ENCODE measurements at regions not wholly inside any gene's neighbourhood (a gene's known extent, or its start where the extent isn't known, plus 50 kb on each side); places are given as distances from the start of the nearest gene placed in this dataset.
"Not testable (repeated sequence)": the region's sequence is repeated elsewhere in the genome, so short reads cannot be mapped to it uniquely, and the experiment has no call there.

DNA sequence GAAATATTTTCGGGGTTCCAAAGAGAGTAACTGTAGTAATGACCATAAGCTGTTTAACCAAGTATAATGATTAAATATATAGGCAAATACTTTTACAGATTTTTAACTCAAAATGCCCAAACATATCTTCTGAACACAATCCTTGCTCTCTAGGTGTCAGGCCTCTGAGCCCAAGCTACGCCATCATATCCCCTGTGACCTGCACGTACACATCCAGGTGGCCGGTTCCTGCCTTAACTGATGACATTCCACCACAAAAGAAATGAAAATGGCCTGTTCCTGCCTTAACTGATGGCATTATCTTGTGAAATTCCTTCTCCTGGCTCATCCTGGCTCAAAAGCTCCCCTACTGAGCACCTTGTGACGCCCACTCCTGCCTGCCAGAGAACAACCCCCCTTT lies 1305.1 kb upstream of the ACVR2A start:
- ATAC-seq = not testable (repeated sequence)

DNA sequence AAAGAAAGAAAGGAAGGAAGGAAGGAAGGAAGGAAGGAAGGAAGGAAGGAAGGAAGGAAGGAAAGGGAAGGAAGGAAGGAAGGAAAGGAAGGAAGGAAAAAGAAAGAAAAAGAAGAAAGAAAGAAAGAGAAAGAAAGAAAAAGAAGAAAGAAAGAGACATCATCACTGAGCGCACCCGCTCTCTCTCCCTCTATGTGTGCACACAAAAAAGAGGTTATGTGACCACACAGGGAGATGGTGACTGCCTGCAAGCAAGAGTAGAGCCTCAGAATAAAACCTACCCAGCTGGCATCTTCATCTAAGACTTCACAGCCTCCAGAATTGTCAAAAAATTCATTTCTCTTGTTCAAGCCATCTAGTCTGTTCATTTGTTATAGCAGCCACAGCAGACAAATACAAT lies 1307.4 kb upstream of the ACVR2A start:
- ATAC-seq = no peak

DNA sequence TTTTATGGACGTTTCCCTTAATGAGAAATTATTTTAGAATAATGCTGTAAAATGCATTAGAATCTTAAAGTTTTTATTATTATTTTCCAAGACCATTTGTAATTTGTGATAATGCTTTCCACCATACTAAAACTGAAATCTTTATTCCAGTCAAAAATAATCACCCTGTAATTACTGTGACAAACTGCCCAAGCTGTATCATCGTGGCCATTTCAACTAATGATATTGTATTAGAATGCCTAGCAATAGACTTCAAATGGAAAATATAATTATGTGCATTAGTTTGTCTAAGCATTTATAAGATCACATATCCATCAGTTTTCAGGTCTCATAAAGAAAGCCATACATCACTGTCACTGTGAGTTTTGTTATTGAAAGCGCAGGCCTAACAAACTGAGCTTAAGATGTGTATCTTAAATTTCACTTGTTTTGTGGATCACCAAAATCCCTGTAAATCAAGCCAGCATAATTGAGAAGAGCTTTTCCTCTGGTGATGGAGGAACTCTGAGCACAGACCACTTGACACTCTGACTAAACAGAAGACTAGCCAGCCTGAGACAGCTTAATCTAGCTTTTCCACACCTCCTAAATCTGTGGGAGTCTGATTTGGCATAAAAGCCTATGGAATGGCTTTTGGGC lies 1312.2 kb upstream of the ACVR2A start:
- ATAC-seq = no peak

DNA sequence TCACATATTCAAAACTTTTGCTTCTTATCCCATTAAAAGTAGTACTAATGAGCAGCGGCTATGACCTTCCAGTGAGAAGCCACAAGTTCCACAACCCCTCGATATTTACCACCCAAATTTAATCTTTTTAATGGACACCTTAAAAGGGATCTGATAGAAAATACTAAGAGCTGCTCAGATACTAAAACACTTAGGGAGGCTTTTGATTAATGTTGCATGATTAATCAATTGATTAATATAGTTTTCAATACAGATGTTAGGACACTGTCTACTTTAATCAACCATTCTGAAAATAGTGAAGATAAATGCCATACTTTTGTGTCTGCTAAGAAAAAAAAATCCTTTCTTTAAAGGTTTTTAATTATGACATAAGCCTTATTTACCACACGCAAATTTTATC lies 1312.8 kb upstream of the ACVR2A start:
- no peak for ATAC-seq

- no peak for ATAC-seq
Measured at GRCh38 chr2:146530886-146531285, 1313.9 kb upstream of the ACVR2A start.

- no peak for ATAC-seq
Measured at GRCh38 chr2:146527166-146527565, 1317.7 kb upstream of the ACVR2A start.

- no peak for ATAC-seq
Measured at GRCh38 chr2:146523196-146523595, 1321.6 kb upstream of the ACVR2A start.

DNA sequence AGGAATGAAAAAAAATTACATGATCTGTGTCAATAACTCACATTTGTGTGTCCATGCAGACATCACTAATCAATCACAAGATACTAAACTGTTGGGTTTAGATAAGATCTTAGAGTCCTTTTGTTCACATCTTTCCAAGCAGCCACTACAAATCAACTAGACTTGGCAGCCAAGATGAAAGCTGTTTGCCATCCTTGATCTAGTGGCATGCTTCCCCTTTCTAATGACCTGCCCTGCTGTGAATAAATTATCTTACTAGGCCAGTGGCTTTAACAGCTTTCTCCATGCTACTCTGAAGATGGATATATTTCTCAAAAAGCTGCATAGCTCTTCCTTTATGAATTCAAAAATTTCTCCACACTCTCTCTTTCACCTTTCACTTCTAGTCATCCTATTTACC lies 1338.0 kb upstream of the ACVR2A start:
- no peak for ATAC-seq

DNA sequence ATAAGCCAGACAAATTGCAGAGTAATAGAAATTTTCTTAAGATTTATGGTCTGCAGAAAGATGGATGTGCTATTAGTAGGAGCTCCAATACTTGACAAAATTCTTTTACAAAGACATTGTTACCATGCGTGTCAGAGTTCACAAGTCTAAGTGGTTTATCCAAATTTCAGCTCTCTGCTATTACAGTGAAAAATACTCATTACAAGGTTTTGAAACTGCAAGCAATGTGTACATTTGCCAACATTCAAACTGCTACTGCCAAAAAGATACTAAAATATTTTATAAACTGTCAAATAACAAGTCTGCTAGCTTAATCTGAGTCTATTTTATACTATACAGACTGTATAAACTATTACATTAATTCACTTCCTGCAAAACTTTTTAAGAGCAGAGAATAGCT lies 1341.5 kb upstream of the ACVR2A start:
- no peak for ATAC-seq

- ATAC-seq = no peak
Measured at GRCh38 chr2:146496248-146496647, 1348.6 kb upstream of the ACVR2A start.

DNA sequence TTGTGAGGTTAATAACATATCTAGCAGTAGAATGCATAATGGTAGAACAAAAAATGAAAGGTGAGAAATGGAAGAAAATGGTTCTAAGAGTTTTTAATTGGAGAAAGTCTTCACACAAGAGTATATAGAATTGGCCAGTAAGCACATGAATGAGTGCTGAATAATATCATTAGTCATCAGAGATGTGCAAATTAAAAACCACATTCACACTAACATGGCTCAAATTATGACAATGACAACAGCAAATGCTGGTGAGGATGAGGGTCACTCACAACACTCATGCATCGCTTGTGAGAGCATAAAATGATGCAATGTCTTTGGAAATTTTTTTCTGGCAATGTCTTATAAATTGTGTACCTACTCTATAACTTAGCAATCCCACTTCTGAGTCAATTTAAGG lies 1355.4 kb upstream of the ACVR2A start:
- ATAC-seq = no peak

DNA sequence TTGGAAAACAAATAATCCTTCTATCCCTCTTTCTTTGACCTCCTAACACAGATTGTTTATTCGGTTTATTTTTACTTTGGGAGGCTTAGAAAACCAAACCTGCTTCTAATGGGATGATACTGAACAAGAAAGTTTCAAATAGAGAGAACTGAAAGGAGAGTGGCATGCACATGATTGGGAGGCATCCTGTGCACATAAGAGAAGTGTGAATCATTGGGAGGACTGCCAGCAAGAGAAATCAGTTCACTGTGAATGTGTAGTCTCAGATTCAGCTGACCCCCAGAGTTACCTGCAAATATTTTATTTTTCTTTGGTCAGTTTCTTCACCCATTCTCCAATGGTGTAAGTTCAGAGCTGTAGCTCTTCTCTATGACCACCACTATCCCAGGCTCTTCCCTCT lies 1363.2 kb upstream of the ACVR2A start:
- ATAC-seq = no peak

GRCh38 chr2:146477383-146477782 lies 1367.4 kb upstream of the ACVR2A start:
- ATAC-seq = no peak

- no peak for ATAC-seq
Measured at GRCh38 chr2:146468578-146468977, 1376.3 kb upstream of the ACVR2A start.

DNA sequence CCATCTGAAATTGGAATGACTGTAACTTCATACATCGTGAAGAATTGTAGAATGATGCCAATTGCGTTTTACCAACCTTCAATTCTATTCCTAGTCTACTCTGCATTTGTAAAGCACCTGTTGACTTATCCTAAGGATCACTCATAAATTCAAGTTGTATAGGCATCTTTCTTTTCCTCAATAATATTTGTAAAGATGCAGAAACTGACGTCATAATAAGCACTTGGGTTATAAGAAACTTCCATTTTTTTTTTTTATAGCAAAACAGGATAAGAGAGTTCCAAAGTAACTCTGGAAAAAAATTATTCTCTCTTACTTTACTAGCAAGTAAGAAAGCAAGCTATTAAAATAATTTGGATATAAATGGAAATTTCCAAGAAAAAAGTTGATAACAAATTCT lies 1377.4 kb upstream of the ACVR2A start:
- ATAC-seq = no peak

DNA sequence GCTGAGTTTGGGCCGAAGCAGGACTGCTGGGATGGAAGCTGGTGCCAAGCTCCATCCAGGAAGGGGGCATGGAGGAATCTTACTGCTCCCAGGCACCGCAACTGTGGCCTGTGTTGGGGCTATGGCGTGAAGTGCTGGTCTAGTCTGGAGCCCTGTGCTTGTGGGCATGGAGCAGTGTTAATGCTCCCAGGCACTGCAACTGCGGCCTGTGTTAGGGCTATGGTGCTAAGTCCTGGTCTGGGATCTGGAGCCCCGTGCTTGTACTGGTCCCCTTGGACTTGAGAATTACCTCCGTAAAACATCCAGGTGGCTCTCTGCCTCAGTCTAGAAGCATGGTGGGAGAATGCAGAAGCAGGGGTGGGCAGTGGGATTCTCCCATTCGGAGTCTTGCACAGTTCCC lies 1379.4 kb upstream of the ACVR2A start:
- no peak for ATAC-seq

DNA sequence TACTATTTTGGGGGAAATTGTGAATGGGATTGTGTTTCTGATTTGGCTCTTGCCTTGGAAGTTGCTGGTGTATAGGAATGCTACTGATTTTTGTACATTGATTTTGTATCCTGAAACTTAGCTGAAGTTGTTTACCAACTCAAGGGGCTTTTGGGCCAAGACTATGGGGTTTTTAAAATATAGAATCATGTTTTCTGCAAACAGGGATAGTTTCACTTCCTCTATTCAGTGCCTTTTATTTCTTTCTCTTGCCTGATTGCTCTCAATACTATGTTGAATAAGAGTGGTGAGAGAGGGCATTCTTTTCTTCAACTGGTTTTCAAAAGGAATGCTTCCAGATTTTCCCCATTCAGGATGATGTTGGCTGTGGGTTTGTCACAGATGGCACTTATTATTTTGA lies 1383.8 kb upstream of the ACVR2A start:
- ATAC-seq = no peak

DNA sequence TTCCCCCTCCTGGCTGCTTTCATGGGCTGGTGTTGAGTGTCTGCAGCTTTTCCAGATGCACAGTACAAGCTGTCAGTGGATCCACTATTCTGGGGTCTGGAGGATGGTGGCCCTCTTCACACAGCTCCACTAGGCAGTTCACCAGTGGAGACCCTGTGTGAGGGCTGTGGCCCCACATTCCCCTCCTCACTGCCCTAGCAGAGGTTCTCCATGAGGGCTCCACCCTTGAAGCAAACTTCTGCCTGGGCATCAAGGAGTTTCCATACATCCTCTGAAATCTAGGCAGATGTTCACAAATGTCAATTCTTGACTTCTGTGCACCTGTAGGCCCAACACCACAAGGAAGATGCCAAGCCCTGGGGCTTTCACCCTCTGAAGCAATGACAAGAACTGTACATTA lies 1386.2 kb upstream of the ACVR2A start:
- no peak for ATAC-seq

DNA sequence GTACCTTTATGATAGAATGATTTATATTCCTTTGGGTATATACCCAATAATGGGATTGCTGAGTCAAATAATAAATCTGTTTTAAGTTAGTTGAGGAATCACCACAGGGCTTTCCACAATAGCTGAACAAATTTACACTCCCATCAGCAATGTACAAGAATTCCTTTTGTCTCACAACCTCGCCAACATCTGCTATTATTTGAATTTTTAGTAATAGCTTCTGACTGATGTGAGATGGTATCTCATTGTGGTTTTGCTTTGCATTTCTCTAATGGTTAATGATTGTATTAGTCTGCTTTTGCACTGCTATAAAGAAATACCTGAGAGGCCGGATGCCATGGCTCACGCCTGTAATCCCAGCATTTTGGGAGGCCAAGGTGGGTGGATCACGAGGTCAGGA lies 1387.6 kb upstream of the ACVR2A start:
- no peak for ATAC-seq

DNA sequence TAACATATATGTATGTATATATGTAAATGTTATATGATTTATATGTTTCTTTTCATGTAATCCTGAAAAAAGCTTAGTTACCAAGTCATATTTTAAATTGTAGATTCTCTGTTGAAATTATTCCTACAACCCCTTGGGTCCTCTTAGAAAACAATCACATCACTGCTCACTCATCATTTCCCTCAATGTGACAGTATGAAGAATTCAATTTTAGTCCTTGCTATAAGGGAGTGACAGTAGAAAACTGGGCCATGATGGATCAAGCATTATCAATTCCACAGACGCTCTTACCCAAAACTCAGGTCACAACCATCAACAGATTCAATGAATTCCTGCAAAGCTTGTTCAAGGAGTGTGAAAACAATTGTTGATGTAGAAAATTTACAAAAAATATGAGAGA lies 1389.5 kb upstream of the ACVR2A start:
- no peak for ATAC-seq

- no peak for ATAC-seq
Measured at GRCh38 chr2:146451972-146452371, 1392.9 kb upstream of the ACVR2A start.

GRCh38 chr2:146450131-146450530 lies 1394.7 kb upstream of the ACVR2A start:
- ATAC-seq = no peak

GRCh38 chr2:146444987-146445386 lies 1399.8 kb upstream of the ACVR2A start:
- no peak for ATAC-seq

- ATAC-seq = no peak
Measured at GRCh38 chr2:146444085-146444484, 1400.7 kb upstream of the ACVR2A start.

DNA sequence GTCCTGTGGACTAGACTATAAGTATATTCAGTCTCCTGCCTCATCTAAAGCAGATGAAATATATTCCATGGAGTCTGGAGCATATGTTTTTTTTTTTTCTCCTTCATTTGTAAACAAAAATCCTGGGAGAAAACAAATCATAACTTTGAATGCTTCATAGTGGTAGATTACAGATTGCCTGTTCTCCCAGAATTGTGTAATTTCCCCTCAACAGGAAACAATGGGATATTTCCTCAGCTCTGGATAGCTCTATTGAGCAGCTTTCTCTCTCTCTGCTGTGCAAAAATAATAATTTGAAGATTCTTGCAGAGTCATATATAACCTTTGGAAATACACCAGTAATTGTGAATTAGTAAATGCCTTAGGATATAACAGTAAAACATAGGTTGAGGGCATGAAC lies 1406.6 kb upstream of the ACVR2A start:
- ATAC-seq = no peak

GRCh38 chr2:146437712-146438111 lies 1407.1 kb upstream of the ACVR2A start:
- no peak for ATAC-seq
